Ishikawa (cell line): ENCODE measurements at regions not wholly inside any gene's neighbourhood (a gene's known extent, or its start where the extent isn't known, plus 50 kb on each side); places are given as distances from the start of the nearest gene placed in this dataset.

Experiments used
- CEBPB ChIP-seq: IDR thresholded peaks from 2 replicates; pipeline ENCODE4 v1.6.1; 2012
- CREB1 ChIP-seq: IDR thresholded peaks from 2 replicates; pipeline ENCODE4 v1.6.1; 2012; ENCODE audit warnings: low read depth
- EGR1 ChIP-seq: IDR thresholded peaks from 2 replicates; pipeline ENCODE4 v1.6.1; 2012
- EP300 ChIP-seq: IDR thresholded peaks from 2 replicates; pipeline ENCODE4 v1.6.1; 2012; ENCODE audit warnings: borderline replicate concordance
- FOXM1 ChIP-seq: IDR thresholded peaks from 2 replicates; pipeline ENCODE4 v1.6.1; 2012; ENCODE audit warnings: low read depth, borderline replicate concordance
- NFIC ChIP-seq: IDR thresholded peaks from 2 replicates; pipeline ENCODE4 v1.6.1; 2012
- RAD21 ChIP-seq: IDR thresholded peaks from 2 replicates; pipeline ENCODE4 v1.6.1; 2012; ENCODE audit warnings: low read depth
- TAF1 ChIP-seq: IDR thresholded peaks from 2 replicates; pipeline ENCODE4 v1.6.1; 2012; ENCODE audit warnings: low read depth, mild to moderate bottlenecking
- TEAD4 ChIP-seq: IDR thresholded peaks from 2 replicates; pipeline ENCODE4 v1.6.1; 2012
- YY1 ChIP-seq: IDR thresholded peaks from 2 replicates; pipeline ENCODE4 v1.6.1; 2012; ENCODE audit warnings: low read depth
- ZBTB7A ChIP-seq: IDR thresholded peaks from 2 replicates; pipeline ENCODE4 v1.6.1; 2012; ENCODE audit warnings: low read depth
- TF ChIP-seq, protein P1 (sequence below): IDR thresholded peaks from 2 replicates; pipeline ENCODE4 v1.6.1; 2012
- TF ChIP-seq, protein P2 (sequence below): IDR thresholded peaks from 2 replicates; pipeline ENCODE4 v1.6.1; 2012
- TF ChIP-seq, protein P3 (sequence below): IDR thresholded peaks from 2 replicates; pipeline ENCODE4 v1.6.1; 2012; ENCODE audit warnings: low read depth, mild to moderate bottlenecking

DNA sequence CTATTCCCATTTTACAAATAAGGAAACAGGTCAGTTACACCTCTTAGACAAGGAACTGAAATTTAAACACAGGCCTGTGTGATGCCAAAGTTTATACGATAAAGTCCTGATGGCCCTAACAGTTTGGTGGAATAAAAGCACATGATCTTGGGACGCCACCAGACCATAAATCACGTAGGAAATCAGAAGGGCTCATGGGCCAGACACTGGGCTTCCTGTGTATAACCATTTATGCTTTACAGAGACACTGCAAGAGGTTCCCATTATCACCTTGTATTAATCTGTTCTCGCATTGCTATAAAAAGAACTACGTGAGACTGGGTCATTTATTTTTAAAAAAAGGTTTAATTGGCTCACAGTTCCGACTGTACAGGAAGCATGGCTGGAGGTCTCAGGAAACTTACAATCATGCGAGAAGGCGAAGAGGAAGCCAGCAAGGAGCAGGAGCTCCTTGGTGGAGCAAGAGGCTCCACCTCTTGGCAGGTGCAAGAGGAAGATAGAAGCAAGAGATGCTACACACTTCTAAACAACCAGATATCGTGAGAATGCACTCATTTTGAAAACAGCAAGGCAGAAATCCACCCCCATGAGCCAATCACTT is 124.0 kb upstream of the MON1B start:
- no peak for TF ChIP-seq NFIC
- TF ChIP-seq RAD21: no peak
- TF ChIP-seq TAF1: no peak
- TF ChIP-seq, protein P1, sequence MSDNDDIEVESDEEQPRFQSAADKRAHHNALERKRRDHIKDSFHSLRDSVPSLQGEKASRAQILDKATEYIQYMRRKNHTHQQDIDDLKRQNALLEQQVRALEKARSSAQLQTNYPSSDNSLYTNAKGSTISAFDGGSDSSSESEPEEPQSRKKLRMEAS: no peak
- TF ChIP-seq, protein P2, sequence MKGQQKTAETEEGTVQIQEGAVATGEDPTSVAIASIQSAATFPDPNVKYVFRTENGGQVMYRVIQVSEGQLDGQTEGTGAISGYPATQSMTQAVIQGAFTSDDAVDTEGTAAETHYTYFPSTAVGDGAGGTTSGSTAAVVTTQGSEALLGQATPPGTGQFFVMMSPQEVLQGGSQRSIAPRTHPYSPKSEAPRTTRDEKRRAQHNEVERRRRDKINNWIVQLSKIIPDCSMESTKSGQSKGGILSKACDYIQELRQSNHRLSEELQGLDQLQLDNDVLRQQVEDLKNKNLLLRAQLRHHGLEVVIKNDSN: no peak
- no peak for TF ChIP-seq CEBPB
- TF ChIP-seq EP300: no peak
- TF ChIP-seq, protein P3, sequence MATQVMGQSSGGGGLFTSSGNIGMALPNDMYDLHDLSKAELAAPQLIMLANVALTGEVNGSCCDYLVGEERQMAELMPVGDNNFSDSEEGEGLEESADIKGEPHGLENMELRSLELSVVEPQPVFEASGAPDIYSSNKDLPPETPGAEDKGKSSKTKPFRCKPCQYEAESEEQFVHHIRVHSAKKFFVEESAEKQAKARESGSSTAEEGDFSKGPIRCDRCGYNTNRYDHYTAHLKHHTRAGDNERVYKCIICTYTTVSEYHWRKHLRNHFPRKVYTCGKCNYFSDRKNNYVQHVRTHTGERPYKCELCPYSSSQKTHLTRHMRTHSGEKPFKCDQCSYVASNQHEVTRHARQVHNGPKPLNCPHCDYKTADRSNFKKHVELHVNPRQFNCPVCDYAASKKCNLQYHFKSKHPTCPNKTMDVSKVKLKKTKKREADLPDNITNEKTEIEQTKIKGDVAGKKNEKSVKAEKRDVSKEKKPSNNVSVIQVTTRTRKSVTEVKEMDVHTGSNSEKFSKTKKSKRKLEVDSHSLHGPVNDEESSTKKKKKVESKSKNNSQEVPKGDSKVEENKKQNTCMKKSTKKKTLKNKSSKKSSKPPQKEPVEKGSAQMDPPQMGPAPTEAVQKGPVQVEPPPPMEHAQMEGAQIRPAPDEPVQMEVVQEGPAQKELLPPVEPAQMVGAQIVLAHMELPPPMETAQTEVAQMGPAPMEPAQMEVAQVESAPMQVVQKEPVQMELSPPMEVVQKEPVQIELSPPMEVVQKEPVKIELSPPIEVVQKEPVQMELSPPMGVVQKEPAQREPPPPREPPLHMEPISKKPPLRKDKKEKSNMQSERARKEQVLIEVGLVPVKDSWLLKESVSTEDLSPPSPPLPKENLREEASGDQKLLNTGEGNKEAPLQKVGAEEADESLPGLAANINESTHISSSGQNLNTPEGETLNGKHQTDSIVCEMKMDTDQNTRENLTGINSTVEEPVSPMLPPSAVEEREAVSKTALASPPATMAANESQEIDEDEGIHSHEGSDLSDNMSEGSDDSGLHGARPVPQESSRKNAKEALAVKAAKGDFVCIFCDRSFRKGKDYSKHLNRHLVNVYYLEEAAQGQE: no peak
- TF ChIP-seq EGR1: no peak
- no peak for TF ChIP-seq TEAD4
- TF ChIP-seq YY1: no peak
- TF ChIP-seq ZBTB7A: no peak
- TF ChIP-seq CREB1: no peak
- TF ChIP-seq FOXM1: no peak
